BLaER1 (cell line): ENCODE measurements at regions not wholly inside any gene's neighbourhood (a gene's known extent, or its start where the extent isn't known, plus 50 kb on each side); places are given as distances from the start of the nearest gene placed in this dataset.
A peak's percentile ranks its signal among the peaks of the same experiment; 100 is the strongest.

ENCODE experiments used
- H3K27ac ChIP-seq: shearing (Covaris generic); formaldehyde crosslinking; 2 replicates; pipeline ENCODE4 v1.8.1; 2022
- H3K27me3 ChIP-seq: shearing (Covaris generic); formaldehyde crosslinking; 2 replicates; pipeline ENCODE4 v1.8.1; 2022
- H3K36me3 ChIP-seq: shearing (Covaris generic); formaldehyde crosslinking; 2 replicates; pipeline ENCODE4 v1.8.1; 2022
- H3K4me1 ChIP-seq: shearing (Covaris generic); formaldehyde crosslinking; 2 replicates; pipeline ENCODE4 v1.8.1; 2022
- H3K4me2 ChIP-seq: shearing (Covaris generic); formaldehyde crosslinking; 2 replicates; pipeline ENCODE4 v1.8.1; 2022
- H3K4me3 ChIP-seq: shearing (Covaris generic); formaldehyde crosslinking; 2 replicates; pipeline ENCODE4 v1.8.1; 2022
- H3K9ac ChIP-seq: shearing (Covaris generic); formaldehyde crosslinking; 2 replicates; pipeline ENCODE4 v1.8.1; 2022
- H3K9me3 ChIP-seq: shearing (Covaris generic); formaldehyde crosslinking; 2 replicates; pipeline ENCODE4 v1.8.1; 2022
- H4K20me1 ChIP-seq: shearing (Covaris generic); formaldehyde crosslinking; 2 replicates; pipeline ENCODE4 v1.8.1; 2022
- Cebpa-rat ChIP-seq: shearing (Covaris generic); IDR thresholded peaks from 2 replicates; pipeline ENCODE4 v1.8.1; 2022

DNA sequence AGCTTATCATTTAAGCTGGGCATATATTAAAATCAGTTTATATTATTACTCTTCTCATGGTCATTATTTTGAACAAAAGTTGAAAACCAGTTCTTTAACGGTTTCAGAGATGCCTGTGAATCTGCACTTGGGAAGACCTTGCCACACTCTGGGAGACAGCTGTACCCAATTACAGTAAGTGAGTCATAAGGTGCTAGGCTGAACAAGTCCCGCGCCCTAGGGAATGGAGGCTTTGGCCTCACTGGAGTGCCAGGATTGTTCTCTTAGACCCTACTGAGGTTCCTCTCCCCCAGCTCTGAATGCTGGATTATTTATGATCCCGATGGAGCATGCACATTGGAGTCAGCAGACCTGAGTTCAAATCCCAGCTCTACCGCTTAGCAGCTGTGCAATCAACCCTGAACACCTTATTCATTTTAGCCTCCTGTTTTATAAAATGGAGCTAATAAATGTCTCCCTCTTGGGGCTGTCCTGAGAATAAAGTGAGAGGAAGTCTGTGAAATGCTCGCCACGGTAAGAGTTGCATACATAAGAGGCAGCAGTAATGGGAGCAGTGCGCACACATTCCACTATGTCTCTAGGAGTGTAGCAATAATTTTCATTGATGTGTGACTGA lies 266.2 kb downstream of the FOXD2 start:
- no peak for TF ChIP-seq Cebpa-rat
- Histone ChIP-seq H3K4me3 (no peak overlapping the region), H3K36me3 (no peaks in the 10 kb centered on the region), H3K4me2 (no peak overlapping the region), H3K27ac (no peak overlapping the region), H3K27me3 (peaks cover 40% of the 10 kb centered on the region), H4K20me1 (peaks cover 9% of the 10 kb centered on the region), H3K9me3 (no peaks in the 10 kb centered on the region), H3K4me1 (peaks cover 9% of the 10 kb centered on the region), H3K9ac (no peak overlapping the region)

DNA sequence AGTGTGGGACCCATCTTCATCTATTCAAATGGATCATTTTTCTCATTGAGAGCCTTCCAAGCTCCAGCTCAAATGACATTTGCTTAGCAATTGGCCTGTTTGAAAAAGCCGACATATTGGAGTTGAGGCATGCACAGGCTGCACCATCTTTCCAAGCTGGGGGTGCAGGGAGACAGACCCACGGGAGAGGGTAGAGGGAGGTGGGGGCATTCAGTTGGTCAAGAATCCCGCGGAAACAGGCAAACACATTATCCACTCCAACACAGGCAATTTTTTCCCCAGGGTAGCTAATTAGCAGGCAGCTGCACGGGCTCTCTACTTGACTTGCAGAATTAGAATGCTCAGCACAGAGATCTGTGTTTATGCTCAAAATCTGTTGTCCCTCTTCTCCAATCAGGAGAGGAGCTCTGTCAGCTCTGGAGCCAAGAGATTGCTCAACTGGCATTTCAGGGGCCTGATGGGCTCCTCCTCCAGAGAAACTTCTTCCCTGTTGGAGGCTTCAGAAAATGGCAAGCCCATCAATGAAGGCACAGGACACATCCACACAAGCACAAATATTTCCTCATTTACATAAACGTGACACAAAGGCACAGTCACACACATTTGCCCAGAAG lies 267.8 kb downstream of the FOXD2 start:
- peaks cover 19% of the 10 kb centered on the region for H3K4me1 ChIP-seq
- no peaks in the 10 kb centered on the region for H3K9me3 ChIP-seq
- no peak overlapping the region for H3K4me3 ChIP-seq
- peaks cover 55% of the 10 kb centered on the region for H3K27me3 ChIP-seq
- H3K36me3 ChIP-seq: no peaks in the 10 kb centered on the region
- no peak overlapping the region for H3K27ac ChIP-seq
- H3K9ac ChIP-seq: no peak overlapping the region
- TF ChIP-seq Cebpa-rat: no peak
- peaks cover 21% of the 10 kb centered on the region for H4K20me1 ChIP-seq
- no peak overlapping the region for H3K4me2 ChIP-seq

DNA sequence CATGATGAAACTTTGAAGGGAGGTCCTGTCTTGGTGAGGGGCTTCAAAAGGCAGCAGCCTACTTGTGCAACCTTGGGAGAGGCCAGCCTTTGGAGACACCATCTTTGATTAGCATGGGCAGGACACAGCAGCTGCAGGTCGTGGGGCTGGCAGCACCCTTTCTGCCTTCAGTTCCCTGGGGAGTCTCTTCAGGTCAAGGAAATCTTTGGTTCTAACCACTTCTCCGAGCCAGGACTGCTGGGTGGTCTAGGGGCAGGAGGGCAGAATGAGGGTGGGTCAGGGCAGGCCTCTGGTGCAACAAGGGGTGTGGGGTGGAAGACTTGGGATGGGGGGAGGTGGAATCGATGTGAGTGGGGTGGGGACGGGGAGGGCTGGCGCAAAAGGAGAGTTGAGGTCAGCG lies 269.7 kb downstream of the FOXD2 start:
- Histone ChIP-seq H3K27me3 (peaks cover 74% of the 10 kb centered on the region), H3K4me2 (no peak overlapping the region)
- TF ChIP-seq Cebpa-rat: no peak

DNA sequence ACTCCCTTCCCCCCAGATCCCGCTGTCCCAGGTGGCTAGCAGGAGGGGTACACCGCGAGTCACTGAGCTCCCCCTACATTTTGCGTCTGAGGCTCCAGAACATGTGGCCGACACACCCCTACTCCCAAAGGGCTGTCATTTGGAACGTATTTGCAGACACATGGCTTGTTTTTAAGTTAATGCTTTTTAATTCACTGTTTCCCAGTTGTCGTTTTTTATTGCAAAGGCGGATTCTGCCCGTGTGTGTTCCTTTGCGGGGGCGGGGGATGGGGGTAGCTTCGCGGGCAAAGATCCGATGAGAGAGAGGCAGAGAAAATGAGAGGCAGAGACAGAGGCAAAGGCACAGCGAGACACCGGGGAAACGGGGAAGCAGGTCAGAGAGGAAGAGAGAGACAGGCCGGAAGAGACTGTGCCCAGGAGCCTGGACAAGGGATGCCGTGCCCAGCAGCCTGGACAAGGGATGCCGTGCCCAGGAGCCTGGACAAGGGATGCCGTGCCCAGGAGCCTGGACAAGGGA lies 270.2 kb downstream of the FOXD2 start:
- H3K4me1 ChIP-seq: peaks cover 19% of the 10 kb centered on the region
- no peak for TF ChIP-seq Cebpa-rat
- peaks cover 80% of the 10 kb centered on the region for H3K27me3 ChIP-seq

More for the DNA sequence above, 269.7 kb downstream of the FOXD2 start:
- no peak overlapping the region for H3K4me3 ChIP-seq
- H3K4me1 ChIP-seq: peaks cover 19% of the 10 kb centered on the region
- peaks cover 34% of the 10 kb centered on the region for H4K20me1 ChIP-seq
- H3K36me3 ChIP-seq: no peaks in the 10 kb centered on the region
- H3K9ac ChIP-seq: no peak overlapping the region
- no peak overlapping the region for H3K27ac ChIP-seq
- H3K9me3 ChIP-seq: no peaks in the 10 kb centered on the region

DNA sequence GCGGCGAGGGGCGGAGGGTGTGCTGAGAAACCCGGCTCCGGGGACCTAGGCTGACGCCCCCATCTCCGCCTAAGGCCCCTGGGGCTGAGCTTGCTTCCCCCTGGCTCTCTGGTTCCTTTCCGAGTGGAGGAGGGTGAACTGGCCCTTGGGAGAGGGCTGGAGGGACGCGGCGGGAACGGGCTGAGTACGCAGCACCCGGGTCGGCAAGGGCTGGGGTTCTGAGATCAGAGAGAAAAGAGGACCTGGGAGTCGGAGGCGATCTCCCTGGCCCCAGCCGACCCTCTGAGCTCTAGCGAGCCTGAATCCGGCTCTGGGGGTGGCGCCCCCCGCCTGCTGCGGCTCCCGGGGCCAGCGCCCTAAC lies 270.8 kb downstream of the FOXD2 start:
- Histone ChIP-seq H3K9ac (no peak overlapping the region), H3K36me3 (no peaks in the 10 kb centered on the region), H3K9me3 (no peaks in the 10 kb centered on the region), H3K4me3 (peak overlapping the region; percentile 57), H3K4me1 (peaks cover 19% of the 10 kb centered on the region), H3K4me2 (peak overlapping the region; percentile 84), H3K27me3 (peaks cover 81% of the 10 kb centered on the region), H3K27ac (no peak overlapping the region), H4K20me1 (peaks cover 34% of the 10 kb centered on the region)
- no peak for TF ChIP-seq Cebpa-rat

More for the DNA sequence above, 270.2 kb downstream of the FOXD2 start:
- no peaks in the 10 kb centered on the region for H3K9me3 ChIP-seq
- H4K20me1 ChIP-seq: peaks cover 34% of the 10 kb centered on the region
- no peak overlapping the region for H3K27ac ChIP-seq
- H3K4me3 ChIP-seq: no peak overlapping the region
- H3K4me2 ChIP-seq: no peak overlapping the region; the same call in 1 of the 2 replicates
- H3K36me3 ChIP-seq: no peaks in the 10 kb centered on the region
- H3K9ac ChIP-seq: no peak overlapping the region

DNA sequence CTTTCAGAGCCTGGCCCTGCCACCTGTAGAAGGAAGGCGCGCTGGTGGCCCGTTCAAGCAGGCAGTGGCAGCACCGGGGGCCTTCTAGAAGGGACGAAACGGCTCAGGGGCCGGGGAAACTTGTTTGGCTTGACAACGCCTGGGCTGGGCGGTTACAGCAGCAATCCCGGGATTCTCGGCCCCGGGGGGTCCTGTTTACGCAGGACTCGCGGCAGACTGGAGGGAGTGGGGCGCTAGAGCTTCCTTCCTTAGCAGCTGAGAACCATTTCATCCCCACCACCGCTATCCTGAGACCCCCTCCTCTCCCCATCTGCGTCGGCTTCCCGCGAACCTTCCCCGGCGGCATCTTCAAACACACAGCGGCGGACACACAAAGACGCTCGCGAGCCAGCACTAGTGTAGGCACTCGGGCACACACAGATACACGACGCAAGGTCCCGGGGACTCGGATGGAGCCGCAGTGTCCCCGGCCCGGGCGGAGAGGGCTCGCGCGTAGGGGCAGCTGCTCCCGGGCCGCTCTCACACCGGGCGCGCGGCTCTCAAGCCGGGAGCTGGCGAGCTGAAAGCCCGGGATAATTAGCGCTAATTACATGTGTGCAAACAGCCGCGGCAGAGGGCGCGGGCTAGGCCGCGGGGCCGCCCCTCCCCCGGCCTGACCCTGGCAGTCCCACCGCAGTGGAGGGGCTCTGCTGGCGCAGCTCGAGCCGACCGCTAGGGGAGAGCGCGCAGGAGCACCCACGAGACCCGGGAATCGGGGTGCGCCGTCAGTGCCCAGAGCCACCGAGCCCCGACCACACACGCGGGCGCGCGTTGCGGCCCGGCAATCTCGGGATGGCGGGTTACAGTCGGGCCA lies 271.4 kb downstream of the FOXD2 start:
- Histone ChIP-seq H3K36me3 (no peaks in the 10 kb centered on the region), H3K27ac (no peak overlapping the region), H3K4me1 (peaks cover 19% of the 10 kb centered on the region), H4K20me1 (peaks cover 34% of the 10 kb centered on the region), H3K27me3 (peaks cover 81% of the 10 kb centered on the region), H3K4me2 (peak overlapping the region; percentile 84), H3K9me3 (no peaks in the 10 kb centered on the region), H3K4me3 (peak overlapping the region; percentile 57), H3K9ac (no peak overlapping the region)
- no peak for TF ChIP-seq Cebpa-rat

DNA sequence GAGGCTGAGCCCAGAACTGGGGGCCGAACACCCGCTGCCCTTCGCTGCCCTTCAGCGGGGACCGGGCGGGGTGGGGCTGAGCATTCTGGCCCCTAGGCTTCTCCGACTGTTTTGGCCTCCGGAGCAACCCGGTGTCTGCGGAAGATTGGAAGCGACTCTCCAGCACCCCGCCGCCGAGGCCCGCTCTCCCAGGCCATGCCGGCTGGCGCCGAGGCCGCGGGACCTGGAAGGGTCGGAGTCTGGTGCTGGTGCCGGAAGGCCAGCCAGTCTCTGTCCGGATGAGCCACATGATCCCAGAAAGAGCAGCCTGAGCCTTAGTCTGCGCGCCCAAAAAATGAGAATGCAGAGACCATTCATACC lies 272.0 kb downstream of the FOXD2 start:
- H4K20me1 ChIP-seq: peaks cover 34% of the 10 kb centered on the region
- no peak overlapping the region for H3K9ac ChIP-seq

DNA sequence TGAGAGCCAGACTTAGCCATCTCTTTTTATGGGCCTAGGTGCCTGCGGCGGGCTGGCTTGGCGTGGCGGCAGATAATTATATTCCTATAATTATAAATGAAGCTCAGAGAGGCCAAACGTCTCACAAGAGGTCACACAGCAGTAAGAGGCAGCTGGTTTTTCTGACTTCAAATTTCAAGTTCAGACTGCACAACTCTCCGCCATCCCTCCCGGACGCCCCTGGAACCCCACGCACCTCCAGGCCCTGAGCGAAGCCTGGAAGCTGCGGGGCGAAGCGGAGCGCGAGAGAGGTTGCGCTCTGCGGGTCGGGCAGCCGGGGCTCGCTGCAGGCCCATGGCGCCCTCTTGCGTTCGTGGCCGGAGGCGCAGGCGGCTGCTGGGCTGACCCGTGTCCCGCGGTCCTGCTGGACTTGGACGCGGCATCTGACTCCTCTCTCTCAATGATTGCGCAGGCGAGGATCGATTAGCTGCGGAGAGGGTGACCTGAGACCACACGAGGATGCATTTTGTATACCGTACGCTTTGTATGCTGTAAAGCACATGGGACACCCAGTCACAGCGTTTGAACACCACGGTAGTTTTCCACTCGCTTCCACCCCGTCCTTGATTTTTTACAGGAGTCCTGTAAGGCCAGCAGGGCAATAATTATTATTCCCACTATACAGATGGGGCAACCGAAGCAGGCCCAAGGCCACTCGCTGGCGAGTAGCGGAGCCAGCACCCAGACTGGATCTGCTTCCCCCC lies 272.7 kb downstream of the FOXD2 start:
- no peak for TF ChIP-seq Cebpa-rat
- H3K36me3 ChIP-seq: no peaks in the 10 kb centered on the region
- peaks cover 19% of the 10 kb centered on the region for H3K4me1 ChIP-seq
- H3K4me2 ChIP-seq: peak overlapping the region; percentile 84
- no peak overlapping the region for H3K27ac ChIP-seq
- peaks cover 34% of the 10 kb centered on the region for H4K20me1 ChIP-seq
- H3K9me3 ChIP-seq: no peaks in the 10 kb centered on the region
- peaks cover 76% of the 10 kb centered on the region for H3K27me3 ChIP-seq
- H3K4me3 ChIP-seq: peak overlapping the region; percentile 57; the same call in 1 of the 2 replicates
- no peak overlapping the region for H3K9ac ChIP-seq

More for the DNA sequence above, 272.0 kb downstream of the FOXD2 start:
- H3K4me3 ChIP-seq: peak overlapping the region; percentile 57
- no peak for TF ChIP-seq Cebpa-rat
- no peaks in the 10 kb centered on the region for H3K9me3 ChIP-seq
- peaks cover 81% of the 10 kb centered on the region for H3K27me3 ChIP-seq
- H3K36me3 ChIP-seq: no peaks in the 10 kb centered on the region
- peaks cover 19% of the 10 kb centered on the region for H3K4me1 ChIP-seq
- H3K27ac ChIP-seq: no peak overlapping the region
- H3K4me2 ChIP-seq: peak overlapping the region; percentile 84
